ENCODE measurements at regions not wholly inside any gene's neighbourhood (a gene's known extent, or its start where the extent isn't known, plus 50 kb on each side); places are given as distances from the start of the nearest gene placed in this dataset.

- TF ChIP-seq CTCF (IDR thresholded peaks at IDR 0.05; ENCODE audit: unreplicated experiment), result no peak
- Mint-ChIP-seq H3K36me3 (no peaks in the 10 kb centered on the region), H3K4me1 (peaks cover 4% of the 10 kb centered on the region), H3K4me3 (no peak overlapping the region), H3K9me3 (no peaks in the 10 kb centered on the region), H3K27ac (no peak overlapping the region), H3K27me3 (ENCODE audit: low read depth) (peaks cover 9% of the 10 kb centered on the region)
- no peak for DNase-seq (ENCODE audit: low spot score in 2 of 2, unreplicated experiment in 2 of 2)
Measured at GRCh38 chr7:35512716-35513115, 182.2 kb downstream of the HERPUD2 start.

- Mint-ChIP-seq H3K27me3 (ENCODE audit: low read depth) (peaks cover 9% of the 10 kb centered on the region), H3K36me3 (no peaks in the 10 kb centered on the region), H3K27ac (no peak overlapping the region), H3K9me3 (no peaks in the 10 kb centered on the region), H3K4me3 (no peak overlapping the region), H3K4me1 (peaks cover 4% of the 10 kb centered on the region)
- DNase-seq (ENCODE audit: low spot score in 2 of 2, unreplicated experiment in 2 of 2), result no peak
- TF ChIP-seq CTCF (IDR thresholded peaks at IDR 0.05; ENCODE audit: unreplicated experiment), result no peak
Measured at GRCh38 chr7:35508623-35509400, 186.1 kb downstream of the HERPUD2 start.

- no peak for DNase-seq (ENCODE audit: low spot score in 2 of 2, unreplicated experiment in 2 of 2)
- Mint-ChIP-seq H3K4me3 (no peak overlapping the region), H3K27ac (no peak overlapping the region)
Measured at GRCh38 chr7:35505066-35505465, 189.9 kb downstream of the HERPUD2 start.

GRCh38 chr7:35504365-35504764 lies 190.6 kb downstream of the HERPUD2 start:
- Mint-ChIP-seq H3K4me1 (peaks cover 4% of the 10 kb centered on the region), H3K36me3 (no peaks in the 10 kb centered on the region), H3K27ac (no peak overlapping the region), H3K9me3 (no peaks in the 10 kb centered on the region), H3K27me3 (ENCODE audit: low read depth) (no peaks in the 10 kb centered on the region), H3K4me3 (no peak overlapping the region)
- DNase-seq (ENCODE audit: low spot score in 2 of 2, unreplicated experiment in 2 of 2), result no peak
- TF ChIP-seq CTCF (IDR thresholded peaks at IDR 0.05; ENCODE audit: unreplicated experiment), result no peak

More at GRCh38 chr7:35505066-35505465, 189.9 kb downstream of the HERPUD2 start:
- no peaks in the 10 kb centered on the region for H3K9me3 Mint-ChIP-seq
- no peak for TF ChIP-seq CTCF (IDR thresholded peaks at IDR 0.05; ENCODE audit: unreplicated experiment)
- H3K4me1 Mint-ChIP-seq, result peaks cover 4% of the 10 kb centered on the region
- H3K36me3 Mint-ChIP-seq, result no peaks in the 10 kb centered on the region
- H3K27me3 Mint-ChIP-seq (ENCODE audit: low read depth), result no peaks in the 10 kb centered on the region

GRCh38 chr7:35501681-35502080 lies 193.3 kb downstream of the HERPUD2 start:
- no peaks in the 10 kb centered on the region for H3K4me1 Mint-ChIP-seq
- no peaks in the 10 kb centered on the region for H3K9me3 Mint-ChIP-seq
- no peak overlapping the region for H3K4me3 Mint-ChIP-seq
- H3K36me3 Mint-ChIP-seq, result no peaks in the 10 kb centered on the region
- no peak for DNase-seq (ENCODE audit: low spot score in 2 of 2, unreplicated experiment in 2 of 2)
- no peak for TF ChIP-seq CTCF (IDR thresholded peaks at IDR 0.05; ENCODE audit: unreplicated experiment)
- no peak overlapping the region for H3K27ac Mint-ChIP-seq
- no peaks in the 10 kb centered on the region for H3K27me3 Mint-ChIP-seq (ENCODE audit: low read depth)

Data from mesothelial cell of epicardium (in vitro differentiated cells).